Hepatocyte (in vitro differentiated cells): ENCODE measurements at regions not wholly inside any gene's neighbourhood (a gene's known extent, or its start where the extent isn't known, plus 50 kb on each side); places are given as distances from the start of the nearest gene placed in this dataset.

ENCODE experiments used
- DNase-seq: peaks from one replicate; pipeline ENCODE4 v3.0.0-alpha.2; 2016; ENCODE audit warnings: low spot score
- H2AFZ ChIP-seq: fragments of 200-600 bp; sonication (generic); 2 replicates; pipeline ENCODE4 v1.6.0; 2016; ENCODE audit warnings: antibody characterized with exemption, mild to moderate bottlenecking
- H3K27ac ChIP-seq: fragments of 200-600 bp; sonication (generic); 2 replicates; pipeline ENCODE4 v1.5.1; 2016; ENCODE audit warnings: mild to moderate bottlenecking
- H3K27me3 ChIP-seq: fragments of 200-600 bp; sonication (generic); 2 replicates; pipeline ENCODE4 v1.6.1; 2016
- H3K36me3 ChIP-seq: fragments of 200-600 bp; sonication (generic); replicated peaks from 2 replicates; pipeline ENCODE4 v1.5.1; 2016; ENCODE audit warnings: low read depth; ENCODE audit not compliant: insufficient read depth
- H3K4me1 ChIP-seq: fragments of 200-600 bp; sonication (generic); 2 replicates; pipeline ENCODE4 v1.5.1; 2016; ENCODE audit warnings: mild to moderate bottlenecking, moderate library complexity; ENCODE audit not compliant: insufficient read depth
- H3K4me2 ChIP-seq: fragments of 200-600 bp; sonication (generic); 2 replicates; pipeline ENCODE4 v1.6.0; 2016
- H3K4me3 ChIP-seq: fragments of 200-600 bp; sonication (generic); 2 replicates; pipeline ENCODE4 v1.5.1; 2016; ENCODE audit warnings: mild to moderate bottlenecking
- H3K79me2 ChIP-seq: fragments of 200-600 bp; sonication (generic); 2 replicates; pipeline ENCODE4 v1.6.0; 2017; ENCODE audit warnings: mild to moderate bottlenecking
- H3K9me2 ChIP-seq: fragments of 200-600 bp; sonication (generic); replicated peaks from 2 replicates; pipeline ENCODE4 v1.6.0; 2017; ENCODE audit warnings: mild to moderate bottlenecking; ENCODE audit not compliant: insufficient read depth
- H3K9me3 ChIP-seq: fragments of 200-600 bp; sonication (generic); 2 replicates; pipeline ENCODE4 v1.5.1; 2016; ENCODE audit warnings: low read depth, mild to moderate bottlenecking
- H4K20me1 ChIP-seq: fragments of 200-600 bp; sonication (generic); 2 replicates; pipeline ENCODE4 v1.6.0; 2016; ENCODE audit warnings: mild to moderate bottlenecking; ENCODE audit not compliant: insufficient read depth, poor library complexity, severe bottlenecking
- CTCF ChIP-seq: fragments of 200-600 bp; sonication (generic); IDR thresholded peaks from 2 replicates; pipeline ENCODE4 v1.5.1; 2016; ENCODE audit warnings: antibody characterized with exemption, mild to moderate bottlenecking; ENCODE audit not compliant: poor library complexity
- EZH2 ChIP-seq: fragments of 200-600 bp; sonication (generic); IDR thresholded peaks from 2 replicates; pipeline ENCODE4 v1.6.1; 2016; ENCODE audit warnings: antibody characterized with exemption, mild to moderate bottlenecking, borderline replicate concordance
- EZH2phosphoT487 ChIP-seq: fragments of 200-600 bp; sonication (generic); IDR thresholded peaks from one replicate; pipeline ENCODE4 v1.6.1; 2018; ENCODE audit warnings: antibody characterized with exemption, mild to moderate bottlenecking, low read depth, moderate library complexity; ENCODE audit not compliant: unreplicated experiment, severe bottlenecking
- WGBS: methylation state at CpG from one replicate; pipeline ENCODE4 v1.1.6; 2016; ENCODE audit warnings: low lambda C conversion rate; ENCODE audit errors: missing lambda C conversion rate; 5-methylcytosine and 5-hydroxymethylcytosine counted together

DNA sequence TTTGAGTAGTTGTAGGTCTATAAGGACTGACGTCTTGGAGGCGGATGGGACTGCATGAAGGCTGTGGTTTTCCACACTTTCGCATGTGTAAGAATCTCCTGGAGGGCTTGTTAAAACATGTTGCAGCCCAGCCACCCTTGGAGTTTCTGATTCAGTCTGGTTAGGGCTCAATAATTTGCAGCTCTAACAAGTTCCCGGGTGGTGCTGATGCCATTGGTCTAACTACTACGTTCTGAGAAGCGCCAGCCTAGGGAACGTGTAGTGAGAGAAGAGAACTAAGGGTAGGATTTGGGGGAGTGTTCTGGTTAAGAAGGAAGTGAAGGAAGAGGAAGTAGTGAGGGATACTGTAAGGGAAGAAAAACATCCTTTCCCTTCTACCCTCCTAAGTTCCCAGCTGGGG lies 138.9 kb downstream of the LARP7 start:
- WGBS = 79% methylated on average over 7 of the region's 7 CpGs
- H3K79me2 ChIP-seq = no peaks in the 10 kb centered on the region
- no peak overlapping the region for H3K27ac ChIP-seq
- no peak overlapping the region for H3K4me2 ChIP-seq
- no peaks in the 10 kb centered on the region for H3K36me3 ChIP-seq
- H3K27me3 ChIP-seq = no peaks in the 10 kb centered on the region
- no peaks in the 10 kb centered on the region for H3K9me3 ChIP-seq
- no peak for DNase-seq
- no peak for TF ChIP-seq CTCF
- no peak for TF ChIP-seq EZH2
- TF ChIP-seq EZH2phosphoT487 = no peak
- no peaks in the 10 kb centered on the region for H4K20me1 ChIP-seq
- no peak overlapping the region for H3K4me3 ChIP-seq
- H2AFZ ChIP-seq = no peak overlapping the region
- no peaks in the 10 kb centered on the region for H3K4me1 ChIP-seq
- no peaks in the 10 kb centered on the region for H3K9me2 ChIP-seq

DNA sequence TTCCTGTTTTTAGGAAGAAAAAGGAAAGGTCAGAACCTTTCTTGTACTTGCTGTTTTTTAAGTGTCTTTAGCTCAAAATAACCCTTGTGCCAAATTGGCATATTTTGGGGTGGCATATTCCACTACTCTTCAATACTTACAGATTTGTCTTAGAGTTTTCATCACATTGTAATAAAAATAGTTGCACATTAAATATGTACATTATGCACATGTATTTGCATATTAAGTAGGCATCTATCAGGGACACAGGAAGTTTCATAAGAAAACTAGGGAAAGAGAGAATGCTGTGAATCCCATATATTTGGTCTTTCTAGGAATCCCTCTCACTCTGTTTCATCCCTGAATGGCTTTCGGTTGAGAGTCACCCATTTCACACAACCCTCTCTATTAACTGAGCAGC lies 139.6 kb downstream of the LARP7 start:
- Histone ChIP-seq H4K20me1 (no peaks in the 10 kb centered on the region), H3K27ac (no peak overlapping the region), H2AFZ (no peak overlapping the region), H3K9me3 (no peaks in the 10 kb centered on the region), H3K79me2 (no peaks in the 10 kb centered on the region), H3K27me3 (no peaks in the 10 kb centered on the region), H3K4me2 (no peak overlapping the region), H3K36me3 (no peaks in the 10 kb centered on the region), H3K4me3 (no peak overlapping the region), H3K4me1 (no peaks in the 10 kb centered on the region), H3K9me2 (no peaks in the 10 kb centered on the region)
- 97% methylated on average over 1 of the region's 1 CpG for WGBS
- DNase-seq = no peak
- TF ChIP-seq EZH2phosphoT487 (no peak), CTCF (no peak), EZH2 (no peak)

DNA sequence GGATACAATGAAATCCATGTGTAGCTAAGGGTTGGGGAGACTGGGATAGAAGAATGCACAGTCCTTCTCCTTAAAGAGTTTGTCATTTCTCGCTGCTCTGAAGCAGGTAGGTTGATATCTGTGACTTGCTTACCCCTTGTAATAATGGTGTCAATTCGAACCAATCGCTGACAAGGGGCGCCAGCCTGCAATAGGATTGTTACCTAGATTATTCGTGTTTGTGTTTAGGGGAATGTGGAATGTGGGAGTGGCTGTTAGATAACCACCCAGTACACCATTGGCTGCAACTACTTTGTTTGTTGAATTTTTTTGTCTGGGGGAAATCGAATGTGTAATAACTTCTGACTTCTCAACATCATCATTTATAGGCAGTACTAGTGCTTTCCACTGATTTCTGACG lies 141.6 kb downstream of the LARP7 start:
- no peak overlapping the region for H3K27ac ChIP-seq
- no peak overlapping the region for H3K4me2 ChIP-seq
- H3K9me2 ChIP-seq = no peaks in the 10 kb centered on the region
- no peak overlapping the region for H2AFZ ChIP-seq
- H3K27me3 ChIP-seq = no peaks in the 10 kb centered on the region
- no peak for DNase-seq
- 83% methylated on average over 7 of the region's 7 CpGs for WGBS
- H3K4me1 ChIP-seq = no peaks in the 10 kb centered on the region
- H4K20me1 ChIP-seq = no peaks in the 10 kb centered on the region
- no peak overlapping the region for H3K4me3 ChIP-seq
- H3K79me2 ChIP-seq = no peaks in the 10 kb centered on the region
- TF ChIP-seq EZH2 (no peak), CTCF (no peak), EZH2phosphoT487 (no peak)
- H3K36me3 ChIP-seq = no peaks in the 10 kb centered on the region
- no peaks in the 10 kb centered on the region for H3K9me3 ChIP-seq

DNA sequence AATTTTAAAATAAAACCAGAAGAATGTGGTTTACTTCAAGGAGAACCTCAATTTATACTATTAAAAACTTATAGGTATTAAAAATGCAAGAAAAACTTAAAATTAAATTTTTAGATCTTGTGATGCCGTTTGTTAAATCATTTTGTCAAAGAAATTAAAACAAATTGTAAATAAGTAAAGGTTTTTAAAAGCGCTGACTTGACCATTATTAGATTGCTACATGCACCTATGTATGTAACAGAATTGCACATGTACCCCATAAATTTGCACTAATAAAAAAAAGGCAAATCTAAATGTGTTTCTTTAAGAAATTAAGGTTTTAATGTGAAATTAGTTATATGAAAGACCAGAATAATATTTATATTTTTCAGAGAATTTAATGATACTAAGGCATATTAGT lies 156.1 kb downstream of the LARP7 start:
- WGBS = 85% methylated on average over 2 of the region's 2 CpGs
- DNase-seq = no peak
- no peaks in the 10 kb centered on the region for H3K79me2 ChIP-seq
- TF ChIP-seq CTCF (no peak), EZH2 (no peak), EZH2phosphoT487 (no peak)
- H3K27me3 ChIP-seq = no peaks in the 10 kb centered on the region
- H3K27ac ChIP-seq = no peak overlapping the region
- no peaks in the 10 kb centered on the region for H3K36me3 ChIP-seq
- no peak overlapping the region for H2AFZ ChIP-seq
- no peaks in the 10 kb centered on the region for H3K9me3 ChIP-seq
- H3K4me2 ChIP-seq = no peak overlapping the region
- H3K4me1 ChIP-seq = no peaks in the 10 kb centered on the region
- no peak overlapping the region for H3K4me3 ChIP-seq
- no peaks in the 10 kb centered on the region for H3K9me2 ChIP-seq
- H4K20me1 ChIP-seq = no peaks in the 10 kb centered on the region
